Activated CD4-positive, alpha-beta T cell treated with anti-CD3 and anti-CD28 coated beads, Interleukin-2, amount 50 U/mL, for 4 hours (primary cell): ENCODE measurements at regions not wholly inside any gene's neighbourhood (a gene's known extent, or its start where the extent isn't known, plus 50 kb on each side); places are given as distances from the start of the nearest gene placed in this dataset.
"Not testable (repeated sequence)": the region's sequence is repeated elsewhere in the genome, so short reads cannot be mapped to it uniquely, and the experiment has no call there.

Experiments
- DNase-seq, 2 experiments: peaks; one replicate each; pipeline ENCODE4 v3.0.0-alpha.2; 2020

- no peak for DNase-seq
Observed at GRCh38 chr5:102617191-102618187, 118.7 kb upstream of the SLCO6A1 start.

GRCh38 chr5:102622262-102622661 is 123.5 kb upstream of the SLCO6A1 start:
- DNase-seq: no peak

- DNase-seq: no peak
Observed at GRCh38 chr5:102623329-102624065, 124.7 kb upstream of the SLCO6A1 start.

DNA sequence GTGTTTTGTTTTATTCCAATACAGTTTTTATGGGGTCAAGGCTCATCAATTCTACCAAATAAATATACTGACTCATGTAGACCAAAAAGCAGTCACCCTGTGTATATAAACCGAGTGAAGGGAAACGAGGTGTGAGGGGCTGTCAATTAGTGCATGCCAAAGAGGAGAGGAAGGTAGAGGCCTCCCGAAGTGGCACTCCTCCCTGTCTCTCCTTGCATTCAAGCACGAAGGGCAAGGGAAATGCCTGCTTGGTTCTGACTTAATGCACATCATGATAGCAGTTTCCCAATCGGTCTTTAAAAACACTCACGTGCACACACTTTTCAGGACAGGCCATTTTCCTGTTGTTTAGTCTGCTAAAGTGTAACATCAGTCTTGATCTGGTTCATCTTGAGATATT is 125.6 kb upstream of the SLCO6A1 start:
- DNase-seq: no peak

- DNase-seq: no peak
Observed at GRCh38 chr5:102625468-102625867, 126.7 kb upstream of the SLCO6A1 start.

DNA sequence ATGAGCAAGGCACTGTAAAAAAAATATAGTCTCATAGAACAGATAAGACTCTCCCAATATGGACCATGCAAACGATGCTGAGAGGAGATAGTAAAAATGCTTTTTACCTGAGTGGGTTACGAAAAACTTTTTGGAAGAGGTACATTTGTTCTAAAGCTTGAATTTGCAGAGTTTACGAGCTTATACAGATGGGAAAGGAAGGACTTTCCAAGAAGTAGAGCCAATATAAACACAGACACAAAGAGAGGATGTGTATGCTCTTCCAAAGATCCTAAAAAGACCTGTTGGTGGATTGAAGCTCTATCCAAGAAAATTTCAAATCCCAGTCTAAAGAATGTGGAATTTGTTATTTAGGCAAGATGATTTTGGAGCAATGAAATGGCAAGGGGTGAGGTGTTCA is 127.1 kb upstream of the SLCO6A1 start:
- DNase-seq: no peak

DNA sequence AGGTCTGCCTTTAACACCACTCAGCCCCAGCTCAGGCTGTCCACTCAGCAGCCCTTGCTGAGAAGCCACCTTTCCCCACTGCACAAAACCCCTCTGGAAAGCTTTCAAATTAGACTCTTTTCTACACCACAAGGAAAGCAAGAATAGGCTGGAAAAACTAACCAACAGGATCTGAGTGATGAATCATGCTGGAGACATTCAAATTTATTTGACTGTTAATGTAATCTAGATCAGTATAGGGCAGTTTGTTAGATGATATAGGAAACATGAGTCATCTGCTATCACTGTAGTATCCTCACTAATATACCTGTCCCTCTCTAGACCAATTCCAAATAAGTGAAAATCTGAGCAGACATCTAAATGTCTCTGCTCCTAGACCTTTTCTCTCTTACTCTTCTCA is 127.8 kb upstream of the PAM start:
- DNase-seq: no peak

DNA sequence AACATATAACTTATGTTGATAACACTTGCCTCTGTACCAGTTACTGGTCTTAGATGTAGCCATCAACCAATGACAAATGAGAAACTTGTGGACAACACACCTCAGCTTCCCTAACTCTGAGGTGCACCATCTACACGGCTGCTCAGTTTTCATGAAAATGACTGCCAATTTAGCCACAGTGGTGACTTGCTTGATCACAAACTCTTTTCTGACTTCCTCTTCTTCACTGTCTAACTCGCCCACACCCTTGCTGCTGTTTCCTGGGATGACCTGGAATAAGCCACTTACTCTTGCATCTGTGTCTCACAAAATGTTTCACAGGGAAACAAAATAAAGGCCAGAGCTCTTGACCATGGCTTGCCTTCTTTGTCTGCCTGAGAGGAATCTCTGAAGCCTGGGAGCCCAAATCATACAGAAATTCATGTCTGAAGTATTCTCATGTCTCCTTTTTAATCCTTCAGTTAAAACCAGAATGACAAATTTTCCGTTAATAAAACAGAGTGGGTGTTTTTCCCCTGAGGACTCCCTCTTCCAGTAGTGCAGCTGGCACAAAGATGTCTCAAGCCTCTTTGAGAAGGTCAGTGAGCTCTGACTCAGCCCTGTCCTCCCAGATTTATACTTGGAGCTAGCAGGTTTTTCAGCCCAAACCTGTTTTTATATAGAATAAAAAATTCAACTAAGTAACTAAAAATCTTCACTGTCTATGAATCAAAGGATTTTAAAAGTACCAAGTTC is 126.5 kb upstream of the PAM start:
- DNase-seq: no peak

DNA sequence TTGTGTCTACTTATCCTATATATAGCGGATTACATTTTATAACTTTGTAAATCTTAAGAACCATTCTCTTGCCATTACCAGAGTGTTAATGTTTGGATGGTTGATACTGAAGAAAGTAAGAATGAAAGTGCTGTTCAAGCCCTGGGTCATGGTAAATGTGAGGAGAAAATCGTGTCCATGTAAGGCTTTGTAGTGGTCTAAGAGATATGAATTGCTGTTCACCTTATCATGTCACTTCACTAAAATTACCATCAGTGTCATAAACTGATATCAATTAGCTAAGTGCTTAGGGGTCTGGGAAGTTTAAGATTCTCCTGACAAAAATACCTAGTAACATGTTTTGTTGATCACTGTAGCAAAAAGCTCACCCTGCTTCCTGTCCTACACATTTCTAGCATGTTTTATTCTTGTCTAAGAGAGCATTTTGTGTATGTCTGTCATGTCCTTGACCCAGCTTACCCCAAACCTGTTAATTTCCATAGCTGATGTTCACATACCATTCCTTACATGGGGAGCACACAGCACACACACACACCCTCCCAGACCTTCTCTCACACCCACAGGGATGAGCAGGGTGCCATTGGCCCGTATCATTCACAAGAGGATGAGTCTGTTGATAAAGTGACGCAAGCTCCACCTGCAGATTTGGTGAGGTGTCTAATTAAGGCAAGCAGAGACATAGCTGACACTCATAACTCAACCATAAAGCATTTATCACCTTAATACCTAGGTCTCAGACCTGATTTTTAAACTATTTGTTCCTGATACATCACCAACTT is 125.1 kb upstream of the PAM start:
- DNase-seq: no peak

GRCh38 chr5:102635399-102635798 is 119.7 kb upstream of the PAM start:
- not testable (repeated sequence) for DNase-seq

GRCh38 chr5:102638316-102638715 is 116.8 kb upstream of the PAM start:
- DNase-seq: no peak

GRCh38 chr5:102638912-102639652 is 116.0 kb upstream of the PAM start:
- DNase-seq: no peak

DNA sequence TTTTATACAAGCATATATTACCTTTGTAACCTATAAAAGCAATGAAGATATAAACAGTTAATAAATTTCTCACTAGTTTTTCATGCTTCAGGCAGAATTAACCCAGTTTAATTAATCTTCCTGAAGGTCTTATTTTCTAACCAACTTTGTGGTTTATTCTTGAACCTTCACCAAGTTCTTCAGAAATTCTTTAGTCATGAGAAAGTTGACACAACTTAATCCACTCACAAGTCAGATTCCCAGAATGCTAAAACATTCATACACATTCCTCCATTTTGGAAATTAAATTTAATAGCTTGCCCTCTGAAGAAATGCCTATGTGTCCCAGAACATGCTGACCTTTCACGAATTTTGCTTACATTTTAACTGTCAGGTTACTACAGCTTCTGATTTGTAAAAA is 105.4 kb upstream of the PAM start:
- no peak for DNase-seq

GRCh38 chr5:102651466-102651865 is 103.6 kb upstream of the PAM start:
- DNase-seq: no peak

DNA sequence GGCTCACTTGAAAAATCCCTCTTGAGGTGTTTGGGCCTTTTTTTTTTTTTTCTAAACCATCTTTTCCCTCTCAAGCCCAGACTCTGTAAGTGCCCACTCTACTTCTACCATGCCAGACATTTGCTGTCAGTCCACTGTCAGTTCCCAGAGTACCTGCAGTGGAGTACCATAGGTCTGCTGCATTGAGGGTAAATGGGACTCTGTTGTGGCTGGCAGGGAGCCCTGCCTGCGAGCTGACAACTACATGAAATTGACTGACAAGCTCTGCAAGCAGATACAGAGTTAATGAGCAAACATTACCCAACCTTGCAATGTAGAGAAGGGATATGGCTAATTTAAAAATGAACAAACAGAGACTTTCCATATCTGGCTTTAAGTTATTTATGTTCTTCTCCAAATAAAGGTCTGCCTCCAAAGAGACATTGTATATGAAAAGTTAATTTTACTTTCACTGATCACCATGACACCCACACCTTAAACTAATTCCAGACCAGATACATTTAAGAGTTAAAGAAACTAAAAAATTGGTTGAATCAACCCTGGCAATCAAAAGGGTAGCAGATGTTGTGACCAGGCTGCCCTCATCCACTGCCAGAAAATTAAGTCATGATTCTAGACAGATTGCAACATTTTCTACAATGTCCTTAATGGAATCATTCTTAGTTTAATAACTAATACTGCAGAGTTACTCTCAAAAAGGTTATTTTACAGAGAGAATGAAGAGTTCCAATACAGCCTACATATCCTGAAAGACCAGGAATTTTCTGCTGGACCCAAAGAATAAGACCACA is 100.4 kb upstream of the PAM start:
- no peak for DNase-seq

GRCh38 chr5:102659151-102659550 is 96.0 kb upstream of the PAM start:
- no peak for DNase-seq

- no peak for DNase-seq
Observed at GRCh38 chr5:102660111-102660510, 95.0 kb upstream of the PAM start.

GRCh38 chr5:102663749-102664530 is 91.2 kb upstream of the PAM start:
- no peak for DNase-seq

DNA sequence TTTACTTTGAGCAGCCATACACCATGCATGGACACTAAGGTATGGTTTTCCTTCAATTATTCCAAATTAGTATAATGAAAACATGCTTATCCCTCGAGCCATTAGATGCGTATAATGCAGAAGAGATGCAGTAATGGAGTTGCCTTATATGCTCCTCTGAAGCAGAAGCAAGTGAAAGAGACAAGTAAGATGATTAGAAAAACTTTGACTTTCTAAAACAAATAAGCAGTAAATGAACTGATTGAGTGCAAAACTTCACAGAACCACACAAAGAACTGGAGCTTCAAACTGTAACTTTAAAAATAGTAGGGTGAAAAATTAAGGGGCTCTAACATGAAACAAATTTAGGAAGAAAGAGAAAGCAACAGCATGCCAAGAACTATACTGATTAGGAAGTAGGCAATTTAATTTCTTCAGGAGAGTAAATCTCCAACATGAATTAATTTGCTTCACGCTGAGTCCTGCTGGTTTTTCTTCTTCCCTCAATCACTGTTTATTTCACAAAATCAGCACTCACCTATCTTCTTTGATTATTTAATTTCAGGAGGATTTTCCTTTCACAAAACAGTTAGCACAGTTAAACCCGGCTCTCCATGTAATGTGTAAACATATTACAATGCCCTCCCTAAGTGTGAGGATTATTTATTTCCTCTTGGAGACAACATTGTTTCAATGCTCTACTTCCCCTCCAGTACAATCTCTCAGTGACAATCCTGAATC is 90.3 kb upstream of the PAM start:
- no peak for DNase-seq
